ENCODE measurements at regions not wholly inside any gene's neighbourhood (a gene's known extent, or its start where the extent isn't known, plus 50 kb on each side); places are given as distances from the start of the nearest gene placed in this dataset.

DNA sequence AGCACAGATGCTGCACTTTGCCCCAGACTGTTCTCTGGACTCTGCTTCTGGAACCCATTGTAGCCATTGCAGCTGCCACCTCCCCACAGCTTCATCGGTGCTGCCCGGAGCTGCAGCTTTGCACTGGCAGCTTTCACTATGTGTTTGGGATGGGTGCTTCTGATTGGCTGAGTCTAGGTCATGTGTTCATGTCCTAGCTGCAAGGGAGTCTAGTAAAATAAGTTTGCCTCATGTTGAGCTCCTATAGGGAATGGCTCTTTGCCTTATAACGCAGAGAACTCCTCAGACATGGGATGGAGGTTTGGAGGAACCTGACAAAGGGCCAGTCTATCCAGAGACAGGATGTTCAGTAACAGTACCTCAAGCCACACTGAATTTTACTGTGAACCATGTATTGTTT is 268.0 kb downstream of the BMP7 start:
- H3K9me3 Mint-ChIP-seq, result peaks cover 28% of the 10 kb centered on the region
- H3K27ac Mint-ChIP-seq, result no peak overlapping the region
- peaks cover 13% of the 10 kb centered on the region for H3K4me1 Mint-ChIP-seq
- no peak for TF ChIP-seq CTCF (IDR thresholded peaks at IDR 0.05)
- H3K36me3 Mint-ChIP-seq (ENCODE audit: low read depth), result no peaks in the 10 kb centered on the region
- peaks cover 26% of the 10 kb centered on the region for H3K27me3 Mint-ChIP-seq (ENCODE audit: low read depth, poor library complexity)
- no peak overlapping the region for H3K4me3 Mint-ChIP-seq
- no peak for DNase-seq

DNA sequence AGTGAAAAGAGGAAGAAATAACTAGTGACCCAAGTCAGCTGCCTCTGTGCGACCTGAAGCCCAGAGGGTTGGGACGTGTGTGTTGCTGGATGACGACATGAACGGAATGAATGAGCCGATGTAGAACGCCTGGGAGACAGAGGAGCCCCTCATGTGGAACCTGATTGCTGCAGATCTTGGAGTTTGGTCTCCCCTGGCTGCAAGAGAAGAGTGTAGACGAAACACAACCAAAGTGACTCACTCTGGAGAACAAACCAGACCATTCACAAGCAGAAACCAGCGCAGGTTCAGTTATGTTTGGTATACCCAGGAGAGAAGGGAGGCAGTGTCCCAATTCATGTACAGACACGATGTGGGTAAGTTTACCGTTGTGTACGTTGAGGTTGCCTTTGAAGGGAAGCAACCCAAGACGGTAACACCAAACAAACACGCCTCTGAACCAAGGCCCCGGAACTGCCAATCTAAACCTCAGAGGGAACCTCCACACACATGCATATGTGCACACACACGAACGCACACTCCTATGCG is 265.9 kb downstream of the BMP7 start:
- Mint-ChIP-seq H3K27me3 (ENCODE audit: low read depth, poor library complexity) (peaks cover 20% of the 10 kb centered on the region), H3K4me1 (peaks cover 15% of the 10 kb centered on the region), H3K27ac (no peak overlapping the region), H3K36me3 (ENCODE audit: low read depth) (no peaks in the 10 kb centered on the region), H3K9me3 (peaks cover 28% of the 10 kb centered on the region), H3K4me3 (no peak overlapping the region)
- TF ChIP-seq CTCF (IDR thresholded peaks at IDR 0.05), result no peak
- DNase-seq, result no peak

DNA sequence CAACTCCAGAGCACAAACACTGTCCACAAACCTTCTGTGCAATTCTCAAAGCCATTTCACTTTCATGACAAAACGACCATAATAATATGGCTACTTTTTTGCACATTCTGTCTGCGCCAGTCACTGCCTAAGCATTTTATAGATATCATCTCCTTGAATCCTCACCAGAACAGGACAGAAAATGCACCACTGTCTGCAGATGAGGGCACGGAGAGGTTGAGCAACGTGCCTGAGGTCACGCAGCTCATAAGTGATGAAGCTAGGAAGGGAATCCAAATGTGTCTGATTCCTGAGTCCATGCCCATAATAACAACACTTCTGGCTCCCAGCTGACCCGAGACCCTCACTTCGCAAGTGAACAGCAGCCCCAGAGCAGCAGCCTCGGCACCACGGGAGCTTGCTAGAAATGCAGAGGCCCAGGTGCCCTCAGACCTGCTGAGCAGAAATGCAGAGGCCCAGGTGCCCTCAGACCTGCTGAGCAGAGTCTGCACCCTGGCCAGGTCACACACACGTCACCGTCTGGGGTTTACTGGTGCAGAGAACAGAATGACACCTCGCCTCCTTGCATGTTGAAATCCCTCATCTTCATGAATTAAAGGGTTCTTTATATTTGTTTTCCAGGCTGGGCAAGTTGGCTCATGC is 265.2 kb downstream of the BMP7 start:
- Mint-ChIP-seq H3K27ac (no peak overlapping the region), H3K4me1 (peaks cover 21% of the 10 kb centered on the region)

GRCh38 chr20:57002066-57002570 is 264.3 kb downstream of the BMP7 start:
- no peak for TF ChIP-seq CTCF (IDR thresholded peaks at IDR 0.05)
- peaks cover 24% of the 10 kb centered on the region for H3K9me3 Mint-ChIP-seq
- H3K27me3 Mint-ChIP-seq (ENCODE audit: low read depth, poor library complexity), result peaks cover 20% of the 10 kb centered on the region
- H3K36me3 Mint-ChIP-seq (ENCODE audit: low read depth), result no peaks in the 10 kb centered on the region
- peaks cover 30% of the 10 kb centered on the region for H3K4me1 Mint-ChIP-seq
- no peak for DNase-seq
- H3K4me3 Mint-ChIP-seq, result no peak overlapping the region
- H3K27ac Mint-ChIP-seq, result no peak overlapping the region

More for the DNA sequence above, 265.2 kb downstream of the BMP7 start:
- H3K4me3 Mint-ChIP-seq, result no peak overlapping the region
- H3K27me3 Mint-ChIP-seq (ENCODE audit: low read depth, poor library complexity), result peaks cover 20% of the 10 kb centered on the region
- peaks cover 28% of the 10 kb centered on the region for H3K9me3 Mint-ChIP-seq
- no peak for DNase-seq
- no peak for TF ChIP-seq CTCF (IDR thresholded peaks at IDR 0.05)
- no peaks in the 10 kb centered on the region for H3K36me3 Mint-ChIP-seq (ENCODE audit: low read depth)

- no peak for DNase-seq
- peaks cover 39% of the 10 kb centered on the region for H3K4me1 Mint-ChIP-seq
- peaks cover 19% of the 10 kb centered on the region for H3K9me3 Mint-ChIP-seq
- peaks cover 16% of the 10 kb centered on the region for H3K27me3 Mint-ChIP-seq (ENCODE audit: low read depth, poor library complexity)
- H3K36me3 Mint-ChIP-seq (ENCODE audit: low read depth), result no peaks in the 10 kb centered on the region
- no peak overlapping the region for H3K27ac Mint-ChIP-seq
- no peak overlapping the region for H3K4me3 Mint-ChIP-seq
- no peak for TF ChIP-seq CTCF (IDR thresholded peaks at IDR 0.05)
Measured at GRCh38 chr20:57003012-57003411, 263.4 kb downstream of the BMP7 start.

DNA sequence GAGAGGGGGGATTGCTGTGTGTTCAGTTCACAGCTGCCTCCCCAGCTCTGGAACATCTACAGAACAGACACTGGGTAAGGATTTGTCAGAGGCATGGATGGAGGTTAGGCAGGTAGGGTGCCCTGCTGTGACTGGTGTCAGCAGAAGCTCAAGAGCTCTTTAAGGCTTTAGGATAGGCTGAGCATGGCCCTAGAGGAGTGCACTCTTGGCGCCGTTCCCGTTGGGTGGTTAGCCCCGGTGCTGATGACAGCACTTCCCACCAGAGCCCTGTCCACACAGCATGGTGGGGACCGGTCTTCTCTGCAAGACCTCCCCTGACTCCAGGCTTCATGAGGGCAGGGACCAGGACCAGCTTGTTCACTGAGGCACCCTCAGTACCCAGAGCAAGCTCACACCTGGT is 262.0 kb downstream of the BMP7 start:
- H3K27ac Mint-ChIP-seq, result no peak overlapping the region
- TF ChIP-seq CTCF (IDR thresholded peaks at IDR 0.05), result no peak
- no peak overlapping the region for H3K4me3 Mint-ChIP-seq
- DNase-seq, result no peak
- no peaks in the 10 kb centered on the region for H3K36me3 Mint-ChIP-seq (ENCODE audit: low read depth)
- H3K9me3 Mint-ChIP-seq, result peaks cover 5% of the 10 kb centered on the region
- peaks cover 46% of the 10 kb centered on the region for H3K4me1 Mint-ChIP-seq
- peaks cover 12% of the 10 kb centered on the region for H3K27me3 Mint-ChIP-seq (ENCODE audit: low read depth, poor library complexity)

All from nephron progenitor cell (in vitro differentiated cells).